ENCODE measurements at regions not wholly inside any gene's neighbourhood (a gene's known extent, or its start where the extent isn't known, plus 50 kb on each side); places are given as distances from the start of the nearest gene placed in this dataset.
"Not testable (repeated sequence)": the region's sequence is repeated elsewhere in the genome, so short reads cannot be mapped to it uniquely, and the experiment has no call there.

DNA sequence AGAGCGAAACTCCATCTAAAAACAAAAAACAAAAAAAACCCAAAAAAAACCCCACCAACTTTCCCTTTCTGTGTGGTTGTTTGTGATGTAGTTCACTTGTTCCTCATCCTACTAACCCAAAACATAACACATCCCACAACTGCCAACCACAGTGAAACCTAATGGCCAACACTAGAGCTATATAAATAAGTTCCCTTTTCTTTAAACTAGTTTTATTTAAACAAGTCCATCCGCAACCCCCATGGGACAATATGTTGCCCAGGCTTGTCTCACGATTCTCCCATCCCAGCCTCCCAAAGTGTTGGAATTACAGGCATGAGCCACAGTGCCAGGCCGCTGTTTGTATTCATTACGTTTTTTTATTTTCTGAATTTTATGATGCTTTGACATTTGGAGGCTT lies 71.2 kb upstream of the ADGRE5 start:
- no peaks in the 10 kb centered on the region for H3K36me3 ChIP-seq
- ATAC-seq (no peak), DNase-seq (no peak)
- H3K9me3 ChIP-seq, result no peaks in the 10 kb centered on the region
- 63% methylated on average over 5 of the region's 5 CpGs for WGBS (ENCODE audit: insufficient coverage, low coverage, low lambda C conversion rate, missing lambda C conversion rate)
- no peak overlapping the region for H3K4me3 ChIP-seq
- H3K27me3 ChIP-seq, result no peaks in the 10 kb centered on the region
- intact Hi-C loops (cut with DNase I), result no loop called here
- no peak overlapping the region for H3K27ac ChIP-seq
- no peaks in the 10 kb centered on the region for H3K4me1 ChIP-seq
- TF ChIP-seq, protein P1, sequence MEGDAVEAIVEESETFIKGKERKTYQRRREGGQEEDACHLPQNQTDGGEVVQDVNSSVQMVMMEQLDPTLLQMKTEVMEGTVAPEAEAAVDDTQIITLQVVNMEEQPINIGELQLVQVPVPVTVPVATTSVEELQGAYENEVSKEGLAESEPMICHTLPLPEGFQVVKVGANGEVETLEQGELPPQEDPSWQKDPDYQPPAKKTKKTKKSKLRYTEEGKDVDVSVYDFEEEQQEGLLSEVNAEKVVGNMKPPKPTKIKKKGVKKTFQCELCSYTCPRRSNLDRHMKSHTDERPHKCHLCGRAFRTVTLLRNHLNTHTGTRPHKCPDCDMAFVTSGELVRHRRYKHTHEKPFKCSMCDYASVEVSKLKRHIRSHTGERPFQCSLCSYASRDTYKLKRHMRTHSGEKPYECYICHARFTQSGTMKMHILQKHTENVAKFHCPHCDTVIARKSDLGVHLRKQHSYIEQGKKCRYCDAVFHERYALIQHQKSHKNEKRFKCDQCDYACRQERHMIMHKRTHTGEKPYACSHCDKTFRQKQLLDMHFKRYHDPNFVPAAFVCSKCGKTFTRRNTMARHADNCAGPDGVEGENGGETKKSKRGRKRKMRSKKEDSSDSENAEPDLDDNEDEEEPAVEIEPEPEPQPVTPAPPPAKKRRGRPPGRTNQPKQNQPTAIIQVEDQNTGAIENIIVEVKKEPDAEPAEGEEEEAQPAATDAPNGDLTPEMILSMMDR (IDR thresholded peaks at IDR 0.05), result no peak
- no peak for TF ChIP-seq POLR2A (IDR thresholded peaks at IDR 0.05)

DNA sequence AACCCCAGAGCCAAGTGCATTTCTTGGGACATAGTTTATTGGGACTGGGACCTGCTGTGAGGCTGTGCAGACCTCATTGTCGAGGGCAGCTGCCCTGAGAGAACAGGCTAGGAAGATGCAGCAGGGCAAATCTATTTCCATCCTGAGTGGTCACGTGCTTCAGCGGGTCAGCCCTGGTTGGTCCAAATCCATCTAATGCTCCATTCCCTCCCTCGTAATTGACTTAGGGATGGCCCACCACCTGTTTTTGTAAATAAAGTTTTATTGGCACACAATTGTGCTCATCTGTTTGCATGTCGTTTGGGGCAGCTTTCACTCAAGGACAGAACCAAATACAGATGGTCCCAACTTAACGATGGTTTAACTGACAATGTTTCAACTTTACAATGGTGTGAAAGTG lies 75.5 kb upstream of the ADGRE5 start:
- TF ChIP-seq POLR2A (IDR thresholded peaks at IDR 0.05), result no peak
- TF ChIP-seq, protein P1 (IDR thresholded peaks at IDR 0.05), result no peak
- H3K36me3 ChIP-seq, result no peaks in the 10 kb centered on the region
- H3K27me3 ChIP-seq, result no peaks in the 10 kb centered on the region
- no peak for ATAC-seq
- WGBS (ENCODE audit: insufficient coverage, low coverage, low lambda C conversion rate, missing lambda C conversion rate), result 45% methylated on average over 3 of the region's 6 CpGs
- H3K9me3 ChIP-seq, result no peaks in the 10 kb centered on the region
- no peak overlapping the region for H3K4me3 ChIP-seq
- DNase-seq, result no peak
- no peak overlapping the region for H3K27ac ChIP-seq
- intact Hi-C loops (cut with DNase I), result no loop called here
- no peaks in the 10 kb centered on the region for H3K4me1 ChIP-seq

DNA sequence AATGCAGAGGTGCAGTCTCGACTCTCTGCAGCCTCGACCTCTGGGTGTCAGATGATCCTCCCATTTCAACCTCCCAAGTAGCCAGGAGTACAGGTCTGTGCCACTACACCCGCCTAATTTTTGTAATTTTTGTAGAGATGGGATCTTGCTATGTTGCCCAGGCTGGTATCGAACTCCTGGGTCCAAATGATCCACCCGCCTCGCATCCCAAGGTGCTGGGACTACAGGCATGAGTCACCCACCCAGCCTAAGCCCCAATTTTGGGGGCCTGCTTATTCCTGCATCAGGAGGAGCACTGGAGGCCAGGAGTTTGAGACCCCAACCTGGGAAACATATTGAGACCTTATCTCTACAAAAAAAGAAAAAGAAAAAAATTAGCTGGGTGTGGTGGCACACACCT lies 80.1 kb upstream of the ADGRE5 start:
- intact Hi-C loops (cut with DNase I), result no loop called here
- H3K27me3 ChIP-seq, result no peaks in the 10 kb centered on the region
- no peaks in the 10 kb centered on the region for H3K4me1 ChIP-seq
- DNase-seq, result no peak
- H3K4me3 ChIP-seq, result no peak overlapping the region
- ATAC-seq, result no peak
- H3K27ac ChIP-seq, result no peak overlapping the region
- WGBS (ENCODE audit: insufficient coverage, low coverage, low lambda C conversion rate, missing lambda C conversion rate), result 82% methylated on average over 6 of the region's 6 CpGs
- TF ChIP-seq, protein P1 (IDR thresholded peaks at IDR 0.05), result no peak
- TF ChIP-seq POLR2A (IDR thresholded peaks at IDR 0.05), result no peak
- H3K9me3 ChIP-seq, result no peaks in the 10 kb centered on the region
- H3K36me3 ChIP-seq, result no peaks in the 10 kb centered on the region

DNA sequence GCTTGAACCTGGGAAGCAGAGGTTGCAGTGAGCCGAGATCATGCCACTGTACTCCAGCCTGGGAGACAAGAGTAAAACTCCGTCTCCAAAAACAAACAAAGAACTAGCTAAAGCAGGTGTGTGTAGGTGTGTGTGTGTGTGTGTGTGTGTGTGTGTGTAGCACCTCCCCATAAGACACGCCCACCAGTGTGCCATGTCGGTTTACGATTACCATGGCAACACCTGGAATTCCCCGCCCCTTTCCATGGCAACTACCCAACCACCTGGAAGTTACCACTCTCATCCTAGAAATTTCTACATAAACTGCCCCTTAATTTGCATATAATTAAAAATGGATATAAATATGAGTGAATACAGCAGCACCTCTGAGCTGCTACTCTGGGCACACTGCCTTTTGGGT lies 80.9 kb upstream of the ADGRE5 start:
- ATAC-seq, result no peak
- intact Hi-C loops (cut with DNase I), result no loop called here

DNA sequence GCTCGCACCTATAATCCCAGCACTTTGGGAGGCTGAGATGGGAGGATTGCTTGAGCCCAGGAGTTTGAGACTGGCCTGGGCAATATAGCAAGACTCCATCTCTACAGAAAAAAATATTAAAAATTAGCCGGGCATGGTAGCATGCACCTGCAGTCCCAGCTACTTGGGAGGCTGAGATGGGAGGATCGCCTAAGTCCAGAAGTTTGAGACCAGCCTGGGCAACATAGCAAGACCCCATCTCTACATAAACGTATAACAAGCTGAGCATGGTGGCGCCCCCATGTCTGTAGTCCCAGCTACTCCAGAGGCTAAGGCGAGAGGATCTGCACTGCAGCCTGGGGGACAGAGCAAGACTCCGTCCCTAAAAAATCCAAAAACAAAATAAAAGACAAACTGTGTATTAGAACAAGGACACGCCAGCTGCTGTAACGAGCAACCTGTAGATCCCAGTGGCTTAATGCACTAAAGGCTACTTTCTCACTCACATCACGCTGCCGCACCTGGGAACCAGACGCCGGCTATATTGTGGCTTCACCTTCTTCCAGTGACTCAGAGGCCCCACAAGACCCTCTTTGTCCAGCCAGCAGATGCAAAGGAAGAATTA lies 81.9 kb upstream of the ADGRE5 start:
- DNase-seq; H3K27me3 ChIP-seq; H3K36me3 ChIP-seq; ATAC-seq; H3K4me1 ChIP-seq; intact Hi-C loops (cut with DNase I); H3K9me3 ChIP-seq; H3K27ac ChIP-seq; H3K4me3 ChIP-seq: not testable (repeated sequence)
- WGBS (ENCODE audit: insufficient coverage, low coverage, low lambda C conversion rate, missing lambda C conversion rate), result 74% methylated on average over 10 of the region's 13 CpGs

More for the DNA sequence above, 80.9 kb upstream of the ADGRE5 start:
- Histone ChIP-seq H3K27ac (no peak overlapping the region), H3K36me3 (no peaks in the 10 kb centered on the region), H3K27me3 (no peaks in the 10 kb centered on the region), H3K4me3 (no peak overlapping the region), H3K9me3 (no peaks in the 10 kb centered on the region), H3K4me1 (no peaks in the 10 kb centered on the region)
- DNase-seq, result no peak
- WGBS (ENCODE audit: insufficient coverage, low coverage, low lambda C conversion rate, missing lambda C conversion rate), result 71% methylated on average over 3 of the region's 6 CpGs
- no peak for TF ChIP-seq POLR2A (IDR thresholded peaks at IDR 0.05)
- TF ChIP-seq, protein P1 (IDR thresholded peaks at IDR 0.05), result no peak

DNA sequence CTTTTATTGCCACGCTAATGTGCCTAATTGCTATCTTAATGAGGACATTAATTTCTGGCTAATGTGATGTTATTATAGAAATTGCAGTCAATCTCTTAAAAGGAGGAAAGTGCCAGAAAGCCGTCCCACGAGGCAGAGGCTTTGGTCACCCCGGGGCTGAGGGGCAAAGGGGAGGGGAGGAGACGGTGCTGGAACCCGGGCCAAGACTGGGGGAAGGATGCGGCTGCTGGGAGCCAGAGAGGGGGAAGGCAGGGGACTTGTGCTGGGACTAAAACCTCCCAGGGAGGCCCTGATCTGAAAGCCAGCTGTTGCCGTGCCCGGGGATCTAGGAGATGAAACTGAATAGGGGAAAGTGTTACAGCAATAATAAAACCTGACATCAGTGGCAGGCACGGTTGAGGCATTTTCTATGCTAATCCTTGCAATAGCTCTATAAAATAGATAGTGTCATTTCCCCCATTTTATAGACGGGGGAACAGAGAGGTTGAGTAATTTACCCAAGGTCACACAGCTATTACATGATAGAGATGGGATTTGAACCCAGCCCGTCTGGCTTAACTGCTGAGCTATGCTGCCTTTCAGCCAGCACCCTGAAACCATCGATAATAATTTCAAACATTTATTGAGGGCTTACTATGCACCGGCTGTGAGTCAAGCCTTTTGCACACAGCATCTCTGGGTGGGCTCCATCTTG lies 83.2 kb upstream of the ADGRE5 start:
- ATAC-seq; H3K27me3 ChIP-seq; DNase-seq; H3K27ac ChIP-seq; H3K9me3 ChIP-seq; H3K4me3 ChIP-seq; intact Hi-C loops (cut with DNase I); H3K36me3 ChIP-seq; H3K4me1 ChIP-seq: not testable (repeated sequence)
- 41% methylated on average over 12 of the region's 14 CpGs for WGBS (ENCODE audit: insufficient coverage, low coverage, low lambda C conversion rate, missing lambda C conversion rate)

DNA sequence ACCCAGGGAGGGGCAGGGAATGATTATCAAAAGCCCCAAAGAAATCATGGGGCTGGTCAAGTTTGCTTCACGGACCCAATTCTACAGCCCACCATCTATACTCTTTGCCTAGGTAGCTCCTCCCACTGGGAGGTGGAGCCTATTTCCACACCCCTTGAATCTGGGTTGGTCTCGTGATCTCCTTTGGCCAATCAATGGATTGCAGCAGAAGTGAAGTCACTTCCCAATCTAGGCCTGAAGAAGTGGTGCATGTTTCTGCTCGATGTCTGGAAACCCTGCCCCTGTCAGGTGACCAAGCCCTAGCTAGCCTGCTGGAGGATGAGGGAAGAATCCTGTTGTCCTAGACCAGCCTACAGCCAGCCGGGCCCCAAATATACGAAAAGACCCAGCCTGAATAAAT lies 86.3 kb upstream of the ADGRE5 start:
- WGBS (ENCODE audit: insufficient coverage, low coverage, low lambda C conversion rate, missing lambda C conversion rate), result 46% methylated on average over 2 of the region's 5 CpGs
- H3K4me3 ChIP-seq; H3K4me1 ChIP-seq; H3K36me3 ChIP-seq; H3K9me3 ChIP-seq; ATAC-seq; DNase-seq; intact Hi-C loops (cut with DNase I); H3K27me3 ChIP-seq; H3K27ac ChIP-seq: not testable (repeated sequence)

DNA sequence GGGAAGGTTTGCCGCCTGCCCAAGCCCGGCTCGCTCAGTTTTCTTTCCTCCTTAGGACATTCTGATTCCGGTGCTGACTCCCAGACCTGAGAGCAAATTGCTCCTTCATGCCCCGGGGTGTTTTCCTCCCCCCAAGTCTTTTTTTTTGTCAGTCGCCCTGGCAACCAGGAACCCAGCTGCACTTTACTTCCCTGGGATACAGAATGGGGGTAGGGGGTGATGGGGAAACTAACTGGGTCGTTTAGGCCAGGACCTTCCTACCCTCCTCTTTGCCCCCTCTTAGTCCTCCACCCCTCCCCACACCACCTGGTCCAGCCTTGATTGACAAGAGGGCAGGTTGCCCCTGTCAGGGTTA lies 87.5 kb upstream of the ADGRE5 start:
- DNase-seq; H3K9me3 ChIP-seq; H3K27me3 ChIP-seq; H3K4me1 ChIP-seq; ATAC-seq; H3K27ac ChIP-seq; H3K36me3 ChIP-seq; H3K4me3 ChIP-seq; intact Hi-C loops (cut with DNase I): not testable (repeated sequence)
- WGBS (ENCODE audit: insufficient coverage, low coverage, low lambda C conversion rate, missing lambda C conversion rate), result no CpG with 5 or more reads among the region's 7 CpGs

Measured in right lobe of liver (tissue), 6 donors.